ENCODE measurements at regions not wholly inside any gene's neighbourhood (a gene's known extent, or its start where the extent isn't known, plus 50 kb on each side); places are given as distances from the start of the nearest gene placed in this dataset.

DNA sequence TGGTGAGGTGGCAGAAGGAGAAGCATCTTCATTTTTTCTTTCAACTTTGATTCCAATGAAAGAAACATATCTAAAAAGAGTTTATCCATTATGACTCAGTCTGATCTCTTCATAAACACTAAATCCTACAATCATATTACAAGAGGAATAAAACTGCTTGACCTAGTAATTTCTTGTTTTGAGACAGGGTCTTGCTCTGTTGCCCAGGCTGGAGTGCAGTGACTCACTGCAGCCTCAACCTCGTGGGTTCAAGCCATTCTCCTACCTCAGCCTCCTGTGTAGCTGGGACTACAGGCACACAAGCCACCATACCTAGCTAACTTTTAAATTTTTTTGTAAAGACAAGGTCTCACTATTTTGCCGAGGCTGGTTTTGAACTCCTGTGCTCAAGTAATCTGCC is 147.2 kb downstream of the NDUFA12 start:
- no peak overlapping the region for H3K4me3 ChIP-seq (replicated peaks in 1 of 3; ENCODE audit: insufficient read depth in 1 of 3, low read depth in 2 of 3, low read length in 3 of 3)
- in situ Hi-C loops (cut with HindIII; ENCODE audit: extremely low pct_ligation_motif_present, low pct_unique_long_range_greater_than_20kb) = no loop called here
- POLR2A ChIA-PET = no interaction called here
- CTCF ChIA-PET (ENCODE audit: low intra/inter-chr PET ratio, low total read pairs) = no interaction called here
- H3K79me2 ChIP-seq (ENCODE audit: insufficient read depth, low read length) = no peaks in the 10 kb centered on the region
- DNase-seq (ENCODE audit: low spot score) (no peak), ATAC-seq (no peak), FAIRE-seq (no peak)
- no peak overlapping the region for H3K27ac ChIP-seq (ENCODE audit: extremely low read length, insufficient read depth, low read length)
- 11% methylated on average over 2 of the region's 2 CpGs for WGBS (ENCODE audit: low lambda C conversion rate)
- H3K9ac ChIP-seq (ENCODE audit: insufficient read depth, low read depth, low read length) = no peak overlapping the region
- no peaks in the 10 kb centered on the region for H3K4me1 ChIP-seq (ENCODE audit: insufficient read depth, low read length)
- no peaks in the 10 kb centered on the region for H3K36me3 ChIP-seq (replicated peaks in 1 of 2; ENCODE audit: control insufficient read depth in 1 of 2, insufficient read depth in 2 of 2, low read length in 2 of 2)
- H3K4me2 ChIP-seq (ENCODE audit: low read depth, low read length) = no peak overlapping the region
- BruUV-seq (replicated peaks) = no TSS peak
- H3K9me3 ChIP-seq (ENCODE audit: low read length) = no peaks in the 10 kb centered on the region
- H3K27me3 ChIP-seq (ENCODE audit: control insufficient read depth in 1 of 2, insufficient read depth in 2 of 2, low read length in 2 of 2) = 0 out of 5 replicates have a peak, but pooled peaks cover 0 to 10% of the 10 kb centered on the region in 2 experiments
- H2AFZ ChIP-seq (ENCODE audit: low read length) = no peak overlapping the region
- H4K20me1 ChIP-seq (ENCODE audit: insufficient read depth, low read length) = no peaks in the 10 kb centered on the region
- intact Hi-C loops (cut with micrococcal nuclease; ENCODE audit: unreplicated experiment) = no loop called here
- TF ChIP-seq, protein P1, sequence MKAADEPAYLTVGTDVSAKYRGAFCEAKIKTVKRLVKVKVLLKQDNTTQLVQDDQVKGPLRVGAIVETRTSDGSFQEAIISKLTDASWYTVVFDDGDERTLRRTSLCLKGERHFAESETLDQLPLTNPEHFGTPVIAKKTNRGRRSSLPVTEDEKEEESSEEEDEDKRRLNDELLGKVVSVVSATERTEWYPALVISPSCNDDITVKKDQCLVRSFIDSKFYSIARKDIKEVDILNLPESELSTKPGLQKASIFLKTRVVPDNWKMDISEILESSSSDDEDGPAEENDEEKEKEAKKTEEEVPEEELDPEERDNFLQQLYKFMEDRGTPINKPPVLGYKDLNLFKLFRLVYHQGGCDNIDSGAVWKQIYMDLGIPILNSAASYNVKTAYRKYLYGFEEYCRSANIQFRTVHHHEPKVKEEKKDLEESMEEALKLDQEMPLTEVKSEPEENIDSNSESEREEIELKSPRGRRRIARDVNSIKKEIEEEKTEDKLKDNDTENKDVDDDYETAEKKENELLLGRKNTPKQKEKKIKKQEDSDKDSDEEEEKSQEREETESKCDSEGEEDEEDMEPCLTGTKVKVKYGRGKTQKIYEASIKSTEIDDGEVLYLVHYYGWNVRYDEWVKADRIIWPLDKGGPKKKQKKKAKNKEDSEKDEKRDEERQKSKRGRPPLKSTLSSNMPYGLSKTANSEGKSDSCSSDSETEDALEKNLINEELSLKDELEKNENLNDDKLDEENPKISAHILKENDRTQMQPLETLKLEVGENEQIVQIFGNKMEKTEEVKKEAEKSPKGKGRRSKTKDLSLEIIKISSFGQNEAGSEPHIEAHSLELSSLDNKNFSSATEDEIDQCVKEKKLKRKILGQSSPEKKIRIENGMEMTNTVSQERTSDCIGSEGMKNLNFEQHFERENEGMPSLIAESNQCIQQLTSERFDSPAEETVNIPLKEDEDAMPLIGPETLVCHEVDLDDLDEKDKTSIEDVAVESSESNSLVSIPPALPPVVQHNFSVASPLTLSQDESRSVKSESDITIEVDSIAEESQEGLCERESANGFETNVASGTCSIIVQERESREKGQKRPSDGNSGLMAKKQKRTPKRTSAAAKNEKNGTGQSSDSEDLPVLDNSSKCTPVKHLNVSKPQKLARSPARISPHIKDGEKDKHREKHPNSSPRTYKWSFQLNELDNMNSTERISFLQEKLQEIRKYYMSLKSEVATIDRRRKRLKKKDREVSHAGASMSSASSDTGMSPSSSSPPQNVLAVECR (CRISPR knock-in tag; IDR thresholded peaks at IDR 0.05; ENCODE audit: borderline replicate concordance) = no peak
- no peak for TF ChIP-seq ZNF567 (CRISPR knock-in tag; IDR thresholded peaks at IDR 0.05; ENCODE audit: borderline replicate concordance)
- no peak for TF ChIP-seq ZNF326 (CRISPR knock-in tag; IDR thresholded peaks at IDR 0.05; ENCODE audit: borderline replicate concordance)
- TF ChIP-seq, protein P2, sequence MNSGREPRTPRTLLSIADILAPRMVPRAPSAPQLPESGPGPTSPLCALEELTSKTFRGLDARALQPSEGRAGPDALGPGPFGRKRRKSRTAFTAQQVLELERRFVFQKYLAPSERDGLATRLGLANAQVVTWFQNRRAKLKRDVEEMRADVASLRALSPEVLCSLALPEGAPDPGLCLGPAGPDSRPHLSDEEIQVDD (CRISPR knock-in tag; IDR thresholded peaks at IDR 0.05; ENCODE audit: borderline replicate concordance) = no peak
- no peak for TF ChIP-seq JUND (CRISPR knock-in tag; IDR thresholded peaks at IDR 0.05)
- no peak for TF ChIP-seq REXO4 (CRISPR knock-in tag; IDR thresholded peaks at IDR 0.05; ENCODE audit: borderline replicate concordance)
- TF ChIP-seq KMT2A (CRISPR knock-in tag; IDR thresholded peaks at IDR 0.05) = no peak
- TF ChIP-seq ZNF850 (CRISPR knock-in tag; conservative IDR thresholded peaks at IDR 0.05) = no peak
- TF ChIP-seq, protein P3, sequence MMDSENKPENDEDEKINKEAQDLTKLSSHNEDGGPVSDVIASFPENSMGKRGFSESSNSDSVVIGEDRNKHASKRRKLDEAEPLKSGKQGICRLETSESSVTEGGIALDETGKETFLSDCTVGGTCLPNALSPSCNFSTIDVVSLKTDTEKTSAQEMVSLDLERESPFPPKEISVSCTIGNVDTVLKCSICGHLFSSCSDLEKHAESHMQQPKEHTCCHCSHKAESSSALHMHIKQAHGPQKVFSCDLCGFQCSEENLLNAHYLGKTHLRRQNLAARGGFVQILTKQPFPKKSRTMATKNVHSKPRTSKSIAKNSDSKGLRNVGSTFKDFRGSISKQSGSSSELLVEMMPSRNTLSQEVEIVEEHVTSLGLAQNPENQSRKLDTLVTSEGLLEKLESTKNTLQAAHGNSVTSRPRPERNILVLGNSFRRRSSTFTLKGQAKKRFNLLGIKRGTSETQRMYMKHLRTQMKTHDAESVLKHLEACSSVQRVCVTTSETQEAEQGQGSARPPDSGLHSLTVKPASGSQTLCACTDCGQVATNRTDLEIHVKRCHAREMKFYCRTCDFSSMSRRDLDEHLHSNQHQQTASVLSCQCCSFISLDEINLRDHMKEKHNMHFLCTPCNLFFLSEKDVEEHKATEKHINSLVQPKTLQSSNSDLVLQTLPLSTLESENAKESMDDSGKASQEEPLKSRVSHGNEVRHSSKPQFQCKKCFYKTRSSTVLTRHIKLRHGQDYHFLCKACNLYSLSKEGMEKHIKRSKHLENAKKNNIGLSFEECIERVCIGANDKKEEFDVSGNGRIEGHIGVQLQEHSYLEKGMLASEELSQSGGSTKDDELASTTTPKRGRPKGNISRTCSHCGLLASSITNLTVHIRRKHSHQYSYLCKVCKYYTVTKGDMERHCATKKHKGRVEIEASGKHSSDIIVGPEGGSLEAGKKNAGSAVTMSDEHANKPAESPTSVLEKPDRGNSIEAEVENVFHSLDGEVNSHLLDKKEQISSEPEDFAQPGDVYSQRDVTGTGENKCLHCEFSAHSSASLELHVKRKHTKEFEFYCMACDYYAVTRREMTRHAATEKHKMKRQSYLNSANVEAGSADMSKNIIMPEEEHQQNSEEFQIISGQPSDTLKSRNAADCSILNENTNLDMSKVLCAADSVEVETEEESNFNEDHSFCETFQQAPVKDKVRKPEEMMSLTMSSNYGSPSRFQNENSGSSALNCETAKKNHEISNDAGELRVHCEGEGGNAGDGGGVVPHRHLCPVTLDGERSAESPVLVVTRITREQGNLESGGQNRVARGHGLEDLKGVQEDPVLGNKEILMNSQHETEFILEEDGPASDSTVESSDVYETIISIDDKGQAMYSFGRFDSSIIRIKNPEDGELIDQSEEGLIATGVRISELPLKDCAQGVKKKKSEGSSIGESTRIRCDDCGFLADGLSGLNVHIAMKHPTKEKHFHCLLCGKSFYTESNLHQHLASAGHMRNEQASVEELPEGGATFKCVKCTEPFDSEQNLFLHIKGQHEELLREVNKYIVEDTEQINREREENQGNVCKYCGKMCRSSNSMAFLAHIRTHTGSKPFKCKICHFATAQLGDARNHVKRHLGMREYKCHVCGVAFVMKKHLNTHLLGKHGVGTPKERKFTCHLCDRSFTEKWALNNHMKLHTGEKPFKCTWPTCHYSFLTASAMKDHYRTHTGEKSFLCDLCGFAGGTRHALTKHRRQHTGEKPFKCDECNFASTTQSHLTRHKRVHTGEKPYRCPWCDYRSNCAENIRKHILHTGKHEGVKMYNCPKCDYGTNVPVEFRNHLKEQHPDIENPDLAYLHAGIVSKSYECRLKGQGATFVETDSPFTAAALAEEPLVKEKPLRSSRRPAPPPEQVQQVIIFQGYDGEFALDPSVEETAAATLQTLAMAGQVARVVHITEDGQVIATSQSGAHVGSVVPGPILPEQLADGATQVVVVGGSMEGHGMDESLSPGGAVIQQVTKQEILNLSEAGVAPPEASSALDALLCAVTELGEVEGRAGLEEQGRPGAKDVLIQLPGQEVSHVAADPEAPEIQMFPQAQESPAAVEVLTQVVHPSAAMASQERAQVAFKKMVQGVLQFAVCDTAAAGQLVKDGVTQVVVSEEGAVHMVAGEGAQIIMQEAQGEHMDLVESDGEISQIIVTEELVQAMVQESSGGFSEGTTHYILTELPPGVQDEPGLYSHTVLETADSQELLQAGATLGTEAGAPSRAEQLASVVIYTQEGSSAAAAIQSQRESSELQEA (CRISPR knock-in tag; IDR thresholded peaks at IDR 0.05; ENCODE audit: not compliant biosample characterization) = no peak
